Fibroblast of mammary gland (primary cell): ENCODE measurements at regions not wholly inside any gene's neighbourhood (a gene's known extent, or its start where the extent isn't known, plus 50 kb on each side); places are given as distances from the start of the nearest gene placed in this dataset.
"Not testable (repeated sequence)": the region's sequence is repeated elsewhere in the genome, so short reads cannot be mapped to it uniquely, and the experiment has no call there.

Experiments used
- DNase-seq: peaks from one replicate; pipeline ENCODE4 v3.0.0-alpha.2; 2010; ENCODE audit warnings: low read depth
- H3K4me3 ChIP-seq: 2 replicates; pipeline ENCODE4 v1.5.1; 2011; ENCODE audit warnings: low read depth, mild to moderate bottlenecking, low read length, moderate library complexity; ENCODE audit not compliant: control insufficient read depth
- CTCF ChIP-seq: conservative IDR thresholded peaks from 2 replicates; pipeline ENCODE4 v1.5.1; 2011; ENCODE audit warnings: low read depth, low read length, inconsistent platforms; ENCODE audit not compliant: control insufficient read depth, insufficient read depth

- DNase-seq = no peak
- H3K4me3 ChIP-seq = no peak overlapping the region
- TF ChIP-seq CTCF = no peak
Measured at GRCh38 chr6:63460971-63461370, 111.3 kb upstream of the LOC128125822 start.

- no peak overlapping the region for H3K4me3 ChIP-seq
- DNase-seq = no peak
- TF ChIP-seq CTCF = no peak
Measured at GRCh38 chr6:63464060-63464459, 108.2 kb upstream of the LOC128125822 start.

GRCh38 chr6:63465750-63466149 is 106.5 kb upstream of the LOC128125822 start:
- no peak overlapping the region for H3K4me3 ChIP-seq
- no peak for DNase-seq
- no peak for TF ChIP-seq CTCF

GRCh38 chr6:63466242-63466733 is 106.0 kb upstream of the LOC128125822 start:
- DNase-seq = no peak
- TF ChIP-seq CTCF = no peak
- H3K4me3 ChIP-seq = no peak overlapping the region

- no peak overlapping the region for H3K4me3 ChIP-seq
- no peak for DNase-seq
- TF ChIP-seq CTCF = no peak
Measured at GRCh38 chr6:63467247-63467954, 104.9 kb upstream of the LOC128125822 start.

- H3K4me3 ChIP-seq, DNase-seq: not testable (repeated sequence)
Measured at GRCh38 chr6:63471145-63471544, 101.1 kb upstream of the LOC128125822 start.

- no peak overlapping the region for H3K4me3 ChIP-seq
- TF ChIP-seq CTCF = no peak
- no peak for DNase-seq
Measured at GRCh38 chr6:63471654-63472053, 100.6 kb upstream of the LOC128125822 start.
